Muscle layer of colon (tissue), 2 donors: ENCODE measurements at regions not wholly inside any gene's neighbourhood (a gene's known extent, or its start where the extent isn't known, plus 50 kb on each side); places are given as distances from the start of the nearest gene placed in this dataset.

ENCODE experiments used
- H3K27ac ChIP-seq: one replicate; pipeline ENCODE4 v1.7.0; 2013; ENCODE audit warnings: low read depth, mild to moderate bottlenecking, low read length, moderate library complexity
- H3K27me3 ChIP-seq, 2 donors: one replicate each; pipeline ENCODE4 v1.7.0; 2013; ENCODE audit warnings: low read length in 2 of 2, mild to moderate bottlenecking in 2 of 2; ENCODE audit not compliant: insufficient read depth in 2 of 2, control insufficient read depth in 1 of 2
- H3K36me3 ChIP-seq: one replicate; pipeline ENCODE4 v1.7.0; 2013; ENCODE audit warnings: mild to moderate bottlenecking, low read length; ENCODE audit not compliant: insufficient read depth
- H3K4me1 ChIP-seq: one replicate; pipeline ENCODE4 v1.7.0; 2013; ENCODE audit warnings: mild to moderate bottlenecking, low read length; ENCODE audit not compliant: insufficient read depth
- H3K4me3 ChIP-seq, 2 donors: one replicate each; pipeline ENCODE4 v1.7.0; 2013; ENCODE audit warnings: low read length in 2 of 2, low read depth in 1 of 2, mild to moderate bottlenecking in 1 of 2, moderate library complexity in 1 of 2
- H3K9ac ChIP-seq: one replicate; pipeline ENCODE4 v1.7.0; 2013; ENCODE audit warnings: low read length
- H3K9me3 ChIP-seq: one replicate; pipeline ENCODE4 v1.7.0; 2013; ENCODE audit warnings: mild to moderate bottlenecking, low read length
- donor health status: abdominal sarcoma.
- donor health status: Adenocarcinoma of cecum.

- H3K27me3 ChIP-seq: no peaks in the 10 kb centered on the region
- no peak overlapping the region for H3K9ac ChIP-seq
- H3K4me1 ChIP-seq: no peaks in the 10 kb centered on the region
- H3K27ac ChIP-seq: no peak overlapping the region
- H3K4me3 ChIP-seq: no peak overlapping the region
- H3K9me3 ChIP-seq: no peaks in the 10 kb centered on the region
- H3K36me3 ChIP-seq: no peaks in the 10 kb centered on the region
Observed at GRCh38 chr4:100716416-100716815, 198.6 kb upstream of the EMCN start.

- Histone ChIP-seq H3K36me3 (no peaks in the 10 kb centered on the region), H3K9me3 (no peaks in the 10 kb centered on the region), H3K27ac (no peak overlapping the region), H3K27me3 (no peaks in the 10 kb centered on the region), H3K4me3 (no peak overlapping the region), H3K9ac (no peak overlapping the region), H3K4me1 (no peaks in the 10 kb centered on the region)
Observed at GRCh38 chr4:100708776-100709175, 191.0 kb upstream of the EMCN start.

GRCh38 chr4:100707786-100708185 lies 190.0 kb upstream of the EMCN start:
- no peak overlapping the region for H3K9ac ChIP-seq
- no peaks in the 10 kb centered on the region for H3K4me1 ChIP-seq
- no peaks in the 10 kb centered on the region for H3K9me3 ChIP-seq
- no peak overlapping the region for H3K27ac ChIP-seq
- no peaks in the 10 kb centered on the region for H3K36me3 ChIP-seq
- H3K4me3 ChIP-seq: no peak overlapping the region
- no peaks in the 10 kb centered on the region for H3K27me3 ChIP-seq

GRCh38 chr4:100696531-100696930 lies 178.7 kb upstream of the EMCN start:
- no peak overlapping the region for H3K4me3 ChIP-seq
- H3K9ac ChIP-seq: no peak overlapping the region
- no peak overlapping the region for H3K27ac ChIP-seq

GRCh38 chr4:100695871-100696270 lies 178.0 kb upstream of the EMCN start:
- Histone ChIP-seq H3K9ac (no peak overlapping the region), H3K4me3 (no peak overlapping the region), H3K27me3 (no peaks in the 10 kb centered on the region), H3K4me1 (no peaks in the 10 kb centered on the region), H3K27ac (no peak overlapping the region), H3K36me3 (no peaks in the 10 kb centered on the region), H3K9me3 (no peaks in the 10 kb centered on the region)

More at GRCh38 chr4:100696531-100696930, 178.7 kb upstream of the EMCN start:
- H3K4me1 ChIP-seq: no peaks in the 10 kb centered on the region
- H3K9me3 ChIP-seq: no peaks in the 10 kb centered on the region
- H3K36me3 ChIP-seq: no peaks in the 10 kb centered on the region
- H3K27me3 ChIP-seq: no peaks in the 10 kb centered on the region

GRCh38 chr4:100695039-100695654 lies 177.3 kb upstream of the EMCN start:
- Histone ChIP-seq H3K27me3 (no peaks in the 10 kb centered on the region), H3K36me3 (no peaks in the 10 kb centered on the region), H3K9ac (no peak overlapping the region), H3K4me1 (no peaks in the 10 kb centered on the region), H3K4me3 (no peak overlapping the region), H3K9me3 (no peaks in the 10 kb centered on the region), H3K27ac (no peak overlapping the region)

- Histone ChIP-seq H3K4me3 (no peak overlapping the region), H3K9me3 (no peaks in the 10 kb centered on the region), H3K27ac (no peak overlapping the region), H3K4me1 (no peaks in the 10 kb centered on the region), H3K9ac (no peak overlapping the region), H3K36me3 (no peaks in the 10 kb centered on the region), H3K27me3 (no peaks in the 10 kb centered on the region)
Observed at GRCh38 chr4:100694467-100694866, 176.6 kb upstream of the EMCN start.

GRCh38 chr4:100690812-100691211 lies 173.0 kb upstream of the EMCN start:
- Histone ChIP-seq H3K9ac (no peak overlapping the region), H3K4me1 (no peaks in the 10 kb centered on the region), H3K27me3 (no peaks in the 10 kb centered on the region), H3K4me3 (no peak overlapping the region), H3K9me3 (no peaks in the 10 kb centered on the region), H3K27ac (no peak overlapping the region), H3K36me3 (no peaks in the 10 kb centered on the region)

GRCh38 chr4:100688368-100688767 lies 170.5 kb upstream of the EMCN start:
- no peaks in the 10 kb centered on the region for H3K9me3 ChIP-seq
- no peaks in the 10 kb centered on the region for H3K27me3 ChIP-seq
- no peak overlapping the region for H3K4me3 ChIP-seq
- no peaks in the 10 kb centered on the region for H3K36me3 ChIP-seq
- no peak overlapping the region for H3K9ac ChIP-seq
- no peaks in the 10 kb centered on the region for H3K4me1 ChIP-seq
- H3K27ac ChIP-seq: no peak overlapping the region

GRCh38 chr4:100682477-100683218 lies 164.8 kb upstream of the EMCN start:
- H3K36me3 ChIP-seq: no peaks in the 10 kb centered on the region
- H3K9me3 ChIP-seq: no peaks in the 10 kb centered on the region
- H3K4me3 ChIP-seq: no peak overlapping the region
- H3K9ac ChIP-seq: no peak overlapping the region
- no peak overlapping the region for H3K27ac ChIP-seq
- H3K27me3 ChIP-seq: no peaks in the 10 kb centered on the region
- no peaks in the 10 kb centered on the region for H3K4me1 ChIP-seq

GRCh38 chr4:100681289-100681688 lies 163.5 kb upstream of the EMCN start:
- Histone ChIP-seq H3K4me3 (no peak overlapping the region), H3K9ac (no peak overlapping the region), H3K36me3 (no peaks in the 10 kb centered on the region), H3K27me3 (no peaks in the 10 kb centered on the region), H3K27ac (no peak overlapping the region), H3K9me3 (no peaks in the 10 kb centered on the region), H3K4me1 (no peaks in the 10 kb centered on the region)

- Histone ChIP-seq H3K36me3 (no peaks in the 10 kb centered on the region), H3K4me1 (no peaks in the 10 kb centered on the region), H3K9me3 (no peaks in the 10 kb centered on the region), H3K9ac (no peak overlapping the region), H3K4me3 (no peak overlapping the region), H3K27me3 (no peaks in the 10 kb centered on the region), H3K27ac (no peak overlapping the region)
Observed at GRCh38 chr4:100679926-100680325, 162.1 kb upstream of the EMCN start.
